ENCODE measurements at regions not wholly inside any gene's neighbourhood (a gene's known extent, or its start where the extent isn't known, plus 50 kb on each side); places are given as distances from the start of the nearest gene placed in this dataset.

- no peak for DNase-seq (ENCODE audit: low read depth)
- CTCF ChIA-PET: no interaction called here
- POLR2A ChIA-PET: no interaction called here
- H3K4me3 ChIP-seq (ENCODE audit: low read depth, low read length): no peak overlapping the region
- no peak for TF ChIP-seq CTCF (IDR thresholded peaks at IDR 0.05; ENCODE audit: insufficient read depth, low read depth, low read length)
- H3K36me3 ChIP-seq (ENCODE audit: control insufficient read depth, insufficient read depth, low read length): no peaks in the 10 kb centered on the region
- H3K27me3 ChIP-seq (ENCODE audit: control insufficient read depth, insufficient read depth, low read length): no peaks in the 10 kb centered on the region
Measured at GRCh38 chr10:130369645-130370381, 233.6 kb downstream of the GLRX3 start.

GRCh38 chr10:130370721-130371120 is 234.5 kb downstream of the GLRX3 start:
- no peak overlapping the region for H3K4me3 ChIP-seq (ENCODE audit: low read depth, low read length)
- no peaks in the 10 kb centered on the region for H3K27me3 ChIP-seq (ENCODE audit: control insufficient read depth, insufficient read depth, low read length)
- H3K36me3 ChIP-seq (ENCODE audit: control insufficient read depth, insufficient read depth, low read length): no peaks in the 10 kb centered on the region
- no peak for TF ChIP-seq CTCF (IDR thresholded peaks at IDR 0.05; ENCODE audit: insufficient read depth, low read depth, low read length)
- DNase-seq (ENCODE audit: low read depth): no peak
- CTCF ChIA-PET: no interaction called here
- POLR2A ChIA-PET: no interaction called here

GRCh38 chr10:130371156-130371555 is 235.0 kb downstream of the GLRX3 start:
- Histone ChIP-seq H3K27me3 (ENCODE audit: control insufficient read depth, insufficient read depth, low read length) (no peaks in the 10 kb centered on the region), H3K36me3 (ENCODE audit: control insufficient read depth, insufficient read depth, low read length) (no peaks in the 10 kb centered on the region), H3K4me3 (ENCODE audit: low read depth, low read length) (no peak overlapping the region)
- DNase-seq (ENCODE audit: low read depth): no peak
- TF ChIP-seq CTCF (IDR thresholded peaks at IDR 0.05; ENCODE audit: insufficient read depth, low read depth, low read length): no peak
- ChIA-PET POLR2A (no interaction called here), CTCF (no interaction called here)

- H3K36me3 ChIP-seq (ENCODE audit: control insufficient read depth, insufficient read depth, low read length): no peaks in the 10 kb centered on the region
- H3K27me3 ChIP-seq (ENCODE audit: control insufficient read depth, insufficient read depth, low read length): no peaks in the 10 kb centered on the region
- DNase-seq (ENCODE audit: low read depth): no peak
- H3K4me3 ChIP-seq (ENCODE audit: low read depth, low read length): no peak overlapping the region
- TF ChIP-seq CTCF (IDR thresholded peaks at IDR 0.05; ENCODE audit: insufficient read depth, low read depth, low read length): no peak
- ChIA-PET CTCF (no interaction called here), POLR2A (no interaction called here)
Measured at GRCh38 chr10:130371666-130372065, 235.5 kb downstream of the GLRX3 start.

GRCh38 chr10:130372222-130372621 is 236.0 kb downstream of the GLRX3 start:
- no peaks in the 10 kb centered on the region for H3K27me3 ChIP-seq (ENCODE audit: control insufficient read depth, insufficient read depth, low read length)
- ChIA-PET CTCF (no interaction called here), POLR2A (no interaction called here)
- no peak overlapping the region for H3K4me3 ChIP-seq (ENCODE audit: low read depth, low read length)
- no peak for TF ChIP-seq CTCF (IDR thresholded peaks at IDR 0.05; ENCODE audit: insufficient read depth, low read depth, low read length)
- no peaks in the 10 kb centered on the region for H3K36me3 ChIP-seq (ENCODE audit: control insufficient read depth, insufficient read depth, low read length)
- DNase-seq (ENCODE audit: low read depth): no peak

Measured in BJ (cell line).